ENCODE measurements at regions not wholly inside any gene's neighbourhood (a gene's known extent, or its start where the extent isn't known, plus 50 kb on each side); places are given as distances from the start of the nearest gene placed in this dataset.

DNA sequence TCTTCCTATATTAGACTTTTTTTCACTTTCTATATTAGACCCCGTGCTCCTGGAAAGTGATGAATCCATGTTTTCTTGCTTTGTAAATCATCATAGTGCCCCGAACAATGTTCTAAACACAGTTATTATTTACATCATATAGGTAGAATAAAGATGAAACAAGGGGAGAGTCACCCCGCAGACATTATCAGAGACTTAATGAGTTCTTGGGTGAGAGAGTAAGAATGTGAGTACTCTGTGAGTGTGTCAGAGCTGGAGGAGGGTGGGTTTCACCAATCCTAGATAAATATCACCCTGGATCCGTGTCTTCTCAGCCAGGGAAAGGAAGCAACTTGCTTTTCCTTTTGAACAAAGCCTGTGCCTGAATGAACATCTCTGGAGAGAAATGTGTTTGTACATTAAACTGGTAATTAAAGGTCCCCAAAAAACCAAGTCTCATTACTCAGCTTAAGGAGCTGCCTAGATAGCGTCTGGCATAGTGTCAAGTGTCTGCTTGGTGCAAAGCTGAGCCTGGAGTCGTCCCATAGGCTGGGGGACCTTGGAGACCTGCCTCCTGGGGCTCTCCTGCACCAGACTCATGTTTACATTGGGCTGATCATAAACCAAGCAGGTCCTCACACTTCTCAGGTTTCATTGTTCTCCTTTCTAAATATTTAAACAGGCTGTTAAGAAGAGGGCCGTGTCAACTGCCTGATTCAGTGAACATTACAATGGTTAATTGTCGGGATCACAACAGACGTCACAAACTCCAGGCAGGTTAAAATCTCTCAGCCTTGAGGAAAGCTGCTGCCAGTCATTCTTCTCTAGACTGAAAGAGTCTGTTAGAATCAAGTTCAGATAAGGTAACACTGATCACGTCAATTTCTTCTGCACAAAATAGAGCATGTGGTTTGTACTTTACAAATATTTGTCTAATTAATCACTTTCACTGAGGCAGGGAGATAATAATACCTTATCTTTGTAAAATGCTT is 179.7 kb upstream of the MYLIP start (continued):
- TF ChIP-seq, protein P1, sequence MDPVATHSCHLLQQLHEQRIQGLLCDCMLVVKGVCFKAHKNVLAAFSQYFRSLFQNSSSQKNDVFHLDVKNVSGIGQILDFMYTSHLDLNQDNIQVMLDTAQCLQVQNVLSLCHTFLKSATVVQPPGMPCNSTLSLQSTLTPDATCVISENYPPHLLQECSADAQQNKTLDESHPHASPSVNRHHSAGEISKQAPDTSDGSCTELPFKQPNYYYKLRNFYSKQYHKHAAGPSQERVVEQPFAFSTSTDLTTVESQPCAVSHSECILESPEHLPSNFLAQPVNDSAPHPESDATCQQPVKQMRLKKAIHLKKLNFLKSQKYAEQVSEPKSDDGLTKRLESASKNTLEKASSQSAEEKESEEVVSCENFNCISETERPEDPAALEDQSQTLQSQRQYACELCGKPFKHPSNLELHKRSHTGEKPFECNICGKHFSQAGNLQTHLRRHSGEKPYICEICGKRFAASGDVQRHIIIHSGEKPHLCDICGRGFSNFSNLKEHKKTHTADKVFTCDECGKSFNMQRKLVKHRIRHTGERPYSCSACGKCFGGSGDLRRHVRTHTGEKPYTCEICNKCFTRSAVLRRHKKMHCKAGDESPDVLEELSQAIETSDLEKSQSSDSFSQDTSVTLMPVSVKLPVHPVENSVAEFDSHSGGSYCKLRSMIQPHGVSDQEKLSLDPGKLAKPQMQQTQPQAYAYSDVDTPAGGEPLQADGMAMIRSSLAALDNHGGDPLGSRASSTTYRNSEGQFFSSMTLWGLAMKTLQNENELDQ (tag by site-specific recombination; IDR thresholded peaks at IDR 0.05; ENCODE audit: low read depth), result no peak
- TF ChIP-seq ZNF501 (tag by site-specific recombination; IDR thresholded peaks at IDR 0.05), result peak; percentile 78; the same call in 1 of the 2 replicates
- 0 out of 2 replicates have a peak, but pooled peaks have one; percentile 37 for TF ChIP-seq ZNF223 (tag by site-specific recombination; IDR thresholded peaks at IDR 0.05)
- TF ChIP-seq ZNF548 (tag by site-specific recombination; IDR thresholded peaks at IDR 0.05), result no peak
- 0 out of 2 replicates have a peak, but pooled peaks have one; percentile 43 for TF ChIP-seq ZNF558 (tag by site-specific recombination; IDR thresholded peaks at IDR 0.05)
- TF ChIP-seq ZEB2 (tag by site-specific recombination; IDR thresholded peaks at IDR 0.05), result peak; percentile 76; the same call in 1 of the 2 replicates
- peak; percentile 92 for TF ChIP-seq ZNF239 (tag by site-specific recombination; IDR thresholded peaks at IDR 0.05)
- TF ChIP-seq, protein P2, sequence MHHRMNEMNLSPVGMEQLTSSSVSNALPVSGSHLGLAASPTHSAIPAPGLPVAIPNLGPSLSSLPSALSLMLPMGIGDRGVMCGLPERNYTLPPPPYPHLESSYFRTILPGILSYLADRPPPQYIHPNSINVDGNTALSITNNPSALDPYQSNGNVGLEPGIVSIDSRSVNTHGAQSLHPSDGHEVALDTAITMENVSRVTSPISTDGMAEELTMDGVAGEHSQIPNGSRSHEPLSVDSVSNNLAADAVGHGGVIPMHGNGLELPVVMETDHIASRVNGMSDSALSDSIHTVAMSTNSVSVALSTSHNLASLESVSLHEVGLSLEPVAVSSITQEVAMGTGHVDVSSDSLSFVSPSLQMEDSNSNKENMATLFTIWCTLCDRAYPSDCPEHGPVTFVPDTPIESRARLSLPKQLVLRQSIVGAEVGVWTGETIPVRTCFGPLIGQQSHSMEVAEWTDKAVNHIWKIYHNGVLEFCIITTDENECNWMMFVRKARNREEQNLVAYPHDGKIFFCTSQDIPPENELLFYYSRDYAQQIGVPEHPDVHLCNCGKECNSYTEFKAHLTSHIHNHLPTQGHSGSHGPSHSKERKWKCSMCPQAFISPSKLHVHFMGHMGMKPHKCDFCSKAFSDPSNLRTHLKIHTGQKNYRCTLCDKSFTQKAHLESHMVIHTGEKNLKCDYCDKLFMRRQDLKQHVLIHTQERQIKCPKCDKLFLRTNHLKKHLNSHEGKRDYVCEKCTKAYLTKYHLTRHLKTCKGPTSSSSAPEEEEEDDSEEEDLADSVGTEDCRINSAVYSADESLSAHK (tag by site-specific recombination; IDR thresholded peaks at IDR 0.05), result peak; percentile 93
- TF ChIP-seq ZBTB8A (tag by site-specific recombination; IDR thresholded peaks at IDR 0.05), result peak; percentile 86
- TF ChIP-seq MZF1 (tag by site-specific recombination; IDR thresholded peaks at IDR 0.05; ENCODE audit: borderline replicate concordance), result peak; percentile 82; the same call in 1 of the 2 replicates
- TF ChIP-seq ZNF132 (tag by site-specific recombination; IDR thresholded peaks at IDR 0.05; ENCODE audit: borderline replicate concordance), result no peak
- no peak for TF ChIP-seq ZNF560 (tag by site-specific recombination; IDR thresholded peaks at IDR 0.05; ENCODE audit: borderline replicate concordance)
- TF ChIP-seq ZNF791 (tag by site-specific recombination; IDR thresholded peaks at IDR 0.05), result no peak
- TF ChIP-seq ZNF366 (tag by site-specific recombination; conservative IDR thresholded peaks at IDR 0.05), result peak; percentile 91
- TF ChIP-seq YY1 (tag by site-specific recombination; IDR thresholded peaks at IDR 0.05), result no peak
- no peak for TF ChIP-seq ZNF792 (tag by site-specific recombination; IDR thresholded peaks at IDR 0.05)
- TF ChIP-seq ZFP3 (tag by site-specific recombination; IDR thresholded peaks at IDR 0.05; ENCODE audit: low read depth), result no peak
- TF ChIP-seq ZNF341 (tag by site-specific recombination; IDR thresholded peaks at IDR 0.05; ENCODE audit: low read depth), result 0 out of 2 replicates have a peak, but pooled peaks have one; percentile 40
- TF ChIP-seq, protein P3, sequence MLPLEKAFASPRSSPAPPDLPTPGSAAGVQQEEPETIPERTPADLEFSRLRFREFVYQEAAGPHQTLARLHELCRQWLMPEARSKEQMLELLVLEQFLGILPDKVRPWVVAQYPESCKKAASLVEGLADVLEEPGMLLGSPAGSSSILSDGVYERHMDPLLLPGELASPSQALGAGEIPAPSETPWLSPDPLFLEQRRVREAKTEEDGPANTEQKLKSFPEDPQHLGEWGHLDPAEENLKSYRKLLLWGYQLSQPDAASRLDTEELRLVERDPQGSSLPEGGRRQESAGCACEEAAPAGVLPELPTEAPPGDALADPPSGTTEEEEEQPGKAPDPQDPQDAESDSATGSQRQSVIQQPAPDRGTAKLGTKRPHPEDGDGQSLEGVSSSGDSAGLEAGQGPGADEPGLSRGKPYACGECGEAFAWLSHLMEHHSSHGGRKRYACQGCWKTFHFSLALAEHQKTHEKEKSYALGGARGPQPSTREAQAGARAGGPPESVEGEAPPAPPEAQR (tag by site-specific recombination; IDR thresholded peaks at IDR 0.05), result no peak
- TF ChIP-seq ZNF133 (tag by site-specific recombination; IDR thresholded peaks at IDR 0.05), result no peak
- TF ChIP-seq, protein P4, sequence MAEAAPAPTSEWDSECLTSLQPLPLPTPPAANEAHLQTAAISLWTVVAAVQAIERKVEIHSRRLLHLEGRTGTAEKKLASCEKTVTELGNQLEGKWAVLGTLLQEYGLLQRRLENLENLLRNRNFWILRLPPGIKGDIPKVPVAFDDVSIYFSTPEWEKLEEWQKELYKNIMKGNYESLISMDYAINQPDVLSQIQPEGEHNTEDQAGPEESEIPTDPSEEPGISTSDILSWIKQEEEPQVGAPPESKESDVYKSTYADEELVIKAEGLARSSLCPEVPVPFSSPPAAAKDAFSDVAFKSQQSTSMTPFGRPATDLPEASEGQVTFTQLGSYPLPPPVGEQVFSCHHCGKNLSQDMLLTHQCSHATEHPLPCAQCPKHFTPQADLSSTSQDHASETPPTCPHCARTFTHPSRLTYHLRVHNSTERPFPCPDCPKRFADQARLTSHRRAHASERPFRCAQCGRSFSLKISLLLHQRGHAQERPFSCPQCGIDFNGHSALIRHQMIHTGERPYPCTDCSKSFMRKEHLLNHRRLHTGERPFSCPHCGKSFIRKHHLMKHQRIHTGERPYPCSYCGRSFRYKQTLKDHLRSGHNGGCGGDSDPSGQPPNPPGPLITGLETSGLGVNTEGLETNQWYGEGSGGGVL (tag by site-specific recombination; IDR thresholded peaks at IDR 0.05), result no peak
- no peak for TF ChIP-seq ZNF521 (tag by site-specific recombination; IDR thresholded peaks at IDR 0.05)
- no peak for TF ChIP-seq ZNF624 (tag by site-specific recombination; IDR thresholded peaks at IDR 0.05)
- TF ChIP-seq ZNF354C (tag by site-specific recombination; IDR thresholded peaks at IDR 0.05; ENCODE audit: borderline replicate concordance, low read depth), result no peak
- TF ChIP-seq ZNF2 (tag by site-specific recombination; IDR thresholded peaks at IDR 0.05), result 0 out of 2 replicates have a peak, but pooled peaks have one; percentile 82
- TF ChIP-seq ZNF394 (tag by site-specific recombination; IDR thresholded peaks at IDR 0.05; ENCODE audit: borderline replicate concordance), result peak; percentile 69; the same call in 1 of the 2 replicates
- TF ChIP-seq ZBTB7A (tag by site-specific recombination; IDR thresholded peaks at IDR 0.05; ENCODE audit: low read depth), result no peak
- TF ChIP-seq, protein P5, sequence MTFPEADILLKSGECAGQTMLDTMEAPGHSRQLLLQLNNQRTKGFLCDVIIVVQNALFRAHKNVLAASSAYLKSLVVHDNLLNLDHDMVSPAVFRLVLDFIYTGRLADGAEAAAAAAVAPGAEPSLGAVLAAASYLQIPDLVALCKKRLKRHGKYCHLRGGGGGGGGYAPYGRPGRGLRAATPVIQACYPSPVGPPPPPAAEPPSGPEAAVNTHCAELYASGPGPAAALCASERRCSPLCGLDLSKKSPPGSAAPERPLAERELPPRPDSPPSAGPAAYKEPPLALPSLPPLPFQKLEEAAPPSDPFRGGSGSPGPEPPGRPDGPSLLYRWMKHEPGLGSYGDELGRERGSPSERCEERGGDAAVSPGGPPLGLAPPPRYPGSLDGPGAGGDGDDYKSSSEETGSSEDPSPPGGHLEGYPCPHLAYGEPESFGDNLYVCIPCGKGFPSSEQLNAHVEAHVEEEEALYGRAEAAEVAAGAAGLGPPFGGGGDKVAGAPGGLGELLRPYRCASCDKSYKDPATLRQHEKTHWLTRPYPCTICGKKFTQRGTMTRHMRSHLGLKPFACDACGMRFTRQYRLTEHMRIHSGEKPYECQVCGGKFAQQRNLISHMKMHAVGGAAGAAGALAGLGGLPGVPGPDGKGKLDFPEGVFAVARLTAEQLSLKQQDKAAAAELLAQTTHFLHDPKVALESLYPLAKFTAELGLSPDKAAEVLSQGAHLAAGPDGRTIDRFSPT (tag by site-specific recombination; IDR thresholded peaks at IDR 0.05), result no peak
